Left ventricle myocardium inferior (tissue), 1 donor: ENCODE measurements at regions not wholly inside any gene's neighbourhood (a gene's known extent, or its start where the extent isn't known, plus 50 kb on each side); places are given as distances from the start of the nearest gene placed in this dataset.

ENCODE experiments used
- DNase-seq: peaks from one replicate; pipeline ENCODE4 v3.0.0-alpha.2; 2020
- H3K27ac ChIP-seq: fragments of 200-600 bp; replicated peaks from 2 replicates; pipeline ENCODE4 v1.8.0; 2021
- H3K27me3 ChIP-seq: fragments of 200-600 bp; 2 replicates; pipeline ENCODE4 v1.8.0; 2021; ENCODE audit warnings: low read depth
- H3K36me3 ChIP-seq: fragments of 200-600 bp; 2 replicates; pipeline ENCODE4 v1.8.0; 2021
- H3K4me1 ChIP-seq: fragments of 200-600 bp; 2 replicates; pipeline ENCODE4 v1.8.0; 2021
- H3K4me3 ChIP-seq: fragments of 200-600 bp; 2 replicates; pipeline ENCODE4 v1.8.0; 2021; ENCODE audit warnings: mild to moderate bottlenecking, moderate library complexity
- H3K9me3 ChIP-seq: fragments of 200-600 bp; replicated peaks from 2 replicates; pipeline ENCODE4 v1.8.0; 2021
- CTCF ChIP-seq: fragments of 200-600 bp; IDR thresholded peaks from 2 replicates; pipeline ENCODE4 v1.8.0; 2021; ENCODE audit warnings: antibody characterized with exemption, mild to moderate bottlenecking, borderline replicate concordance
- intact Hi-C: fragments of 100-400 bp; cut with micrococcal nuclease; formaldehyde crosslinking; loops from one replicate; pipeline ENCODE4 v1.11.0; 2022
- donor health status: DM: no; HTN: yes; CAD: no; lungs with severe emphysema.

- no peak for TF ChIP-seq CTCF
- H3K27ac ChIP-seq, result no peak overlapping the region
- intact Hi-C loops, result no loop called here
- no peaks in the 10 kb centered on the region for H3K9me3 ChIP-seq
- no peaks in the 10 kb centered on the region for H3K36me3 ChIP-seq
- H3K4me3 ChIP-seq, result no peak overlapping the region
- DNase-seq, result no peak
- H3K4me1 ChIP-seq, result no peaks in the 10 kb centered on the region
- H3K27me3 ChIP-seq, result no peaks in the 10 kb centered on the region
Observed at GRCh38 chr3:84108442-84108971, 850.3 kb upstream of the CADM2 start.

GRCh38 chr3:84109911-84110310 is 848.9 kb upstream of the CADM2 start:
- Histone ChIP-seq H3K27ac (no peak overlapping the region), H3K4me1 (no peaks in the 10 kb centered on the region), H3K9me3 (no peaks in the 10 kb centered on the region), H3K27me3 (no peaks in the 10 kb centered on the region), H3K36me3 (no peaks in the 10 kb centered on the region), H3K4me3 (no peak overlapping the region)
- DNase-seq, result no peak
- intact Hi-C loops, result no loop called here
- no peak for TF ChIP-seq CTCF

- H3K4me1 ChIP-seq, result no peaks in the 10 kb centered on the region
- no peak for TF ChIP-seq CTCF
- intact Hi-C loops, result no loop called here
- H3K27ac ChIP-seq, result no peak overlapping the region
- H3K27me3 ChIP-seq, result no peaks in the 10 kb centered on the region
- DNase-seq, result no peak
- H3K36me3 ChIP-seq, result no peaks in the 10 kb centered on the region
- peaks cover 8% of the 10 kb centered on the region for H3K9me3 ChIP-seq
- no peak overlapping the region for H3K4me3 ChIP-seq
Observed at GRCh38 chr3:84110787-84111186, 848.0 kb upstream of the CADM2 start.

GRCh38 chr3:84125201-84125721 is 833.5 kb upstream of the CADM2 start:
- Histone ChIP-seq H3K27me3 (no peaks in the 10 kb centered on the region), H3K4me3 (no peak overlapping the region), H3K36me3 (no peaks in the 10 kb centered on the region), H3K27ac (no peak overlapping the region), H3K4me1 (no peaks in the 10 kb centered on the region), H3K9me3 (peaks cover 14% of the 10 kb centered on the region)
- DNase-seq, result no peak
- intact Hi-C loops, result no loop called here
- TF ChIP-seq CTCF, result no peak

GRCh38 chr3:84125760-84126159 is 833.0 kb upstream of the CADM2 start:
- H3K27ac ChIP-seq, result no peak overlapping the region
- DNase-seq, result no peak
- H3K9me3 ChIP-seq, result peaks cover 14% of the 10 kb centered on the region
- no peaks in the 10 kb centered on the region for H3K4me1 ChIP-seq
- no peaks in the 10 kb centered on the region for H3K36me3 ChIP-seq
- TF ChIP-seq CTCF, result no peak
- intact Hi-C loops, result no loop called here
- no peaks in the 10 kb centered on the region for H3K27me3 ChIP-seq
- H3K4me3 ChIP-seq, result no peak overlapping the region
